ENCODE measurements at regions not wholly inside any gene's neighbourhood (a gene's known extent, or its start where the extent isn't known, plus 50 kb on each side); places are given as distances from the start of the nearest gene placed in this dataset.

- DNase-seq = no peak
These were observed 51.4 kb upstream of the APCDD1 start for GRCh38 chr18:10402871-10403559.

GRCh38 chr18:10403708-10404107 lies 50.7 kb upstream of the APCDD1 start:
- DNase-seq = no peak

GRCh38 chr18:10404168-10404567 lies 50.3 kb upstream of the APCDD1 start:
- DNase-seq = no peak
